HG03565 (cell line): ENCODE measurements at regions not wholly inside any gene's neighbourhood (a gene's known extent, or its start where the extent isn't known, plus 50 kb on each side); places are given as distances from the start of the nearest gene placed in this dataset.

ENCODE experiments used
- ATAC-seq: cut with Tn5 transposase; IDR thresholded peaks from one replicate; pipeline ENCODE4 v1.9.1; 2021; ENCODE audit warnings: mild to moderate bottlenecking, moderate library complexity; ENCODE audit not compliant: unreplicated experiment

DNA sequence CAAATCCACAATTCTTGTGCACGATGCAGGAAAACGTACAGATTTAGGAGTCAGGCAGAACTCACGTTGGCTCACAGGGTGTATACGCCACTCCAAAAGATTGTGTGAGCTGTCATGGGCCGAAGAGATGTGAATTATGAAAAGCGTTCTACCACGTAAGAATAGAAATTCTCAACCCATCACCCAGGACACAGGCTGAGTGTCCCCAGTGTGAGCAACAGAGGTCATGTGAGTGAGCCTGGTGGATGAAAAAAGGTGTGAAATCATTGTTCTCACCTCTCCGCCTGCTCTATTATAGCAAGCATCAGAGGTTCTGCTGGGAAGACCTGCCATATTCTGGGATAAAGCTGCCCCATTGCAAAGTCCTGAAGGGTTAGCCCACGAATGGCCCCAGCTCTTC, 235.0 kb downstream of the MN1 start:
- no peak for ATAC-seq

DNA sequence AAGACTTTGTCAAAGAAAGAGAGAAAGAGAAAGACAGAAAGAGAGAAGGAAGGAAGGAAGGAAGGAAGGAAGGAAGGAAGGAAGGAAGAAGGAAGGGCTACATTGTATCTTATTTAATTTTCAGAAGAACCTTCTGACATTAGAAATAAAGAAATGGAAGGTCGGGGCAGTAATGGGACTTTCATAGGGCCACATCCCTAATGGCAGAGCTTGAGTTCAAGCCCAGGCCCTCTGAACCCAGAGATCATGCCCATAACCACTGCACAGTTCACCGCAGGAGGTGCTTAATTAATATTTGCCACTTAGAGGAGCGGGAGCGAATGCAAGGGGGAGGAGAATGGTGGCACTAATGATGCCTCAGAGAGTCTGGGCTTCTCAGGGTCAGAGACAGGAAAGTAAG, 233.3 kb downstream of the MN1 start:
- ATAC-seq = no peak

DNA sequence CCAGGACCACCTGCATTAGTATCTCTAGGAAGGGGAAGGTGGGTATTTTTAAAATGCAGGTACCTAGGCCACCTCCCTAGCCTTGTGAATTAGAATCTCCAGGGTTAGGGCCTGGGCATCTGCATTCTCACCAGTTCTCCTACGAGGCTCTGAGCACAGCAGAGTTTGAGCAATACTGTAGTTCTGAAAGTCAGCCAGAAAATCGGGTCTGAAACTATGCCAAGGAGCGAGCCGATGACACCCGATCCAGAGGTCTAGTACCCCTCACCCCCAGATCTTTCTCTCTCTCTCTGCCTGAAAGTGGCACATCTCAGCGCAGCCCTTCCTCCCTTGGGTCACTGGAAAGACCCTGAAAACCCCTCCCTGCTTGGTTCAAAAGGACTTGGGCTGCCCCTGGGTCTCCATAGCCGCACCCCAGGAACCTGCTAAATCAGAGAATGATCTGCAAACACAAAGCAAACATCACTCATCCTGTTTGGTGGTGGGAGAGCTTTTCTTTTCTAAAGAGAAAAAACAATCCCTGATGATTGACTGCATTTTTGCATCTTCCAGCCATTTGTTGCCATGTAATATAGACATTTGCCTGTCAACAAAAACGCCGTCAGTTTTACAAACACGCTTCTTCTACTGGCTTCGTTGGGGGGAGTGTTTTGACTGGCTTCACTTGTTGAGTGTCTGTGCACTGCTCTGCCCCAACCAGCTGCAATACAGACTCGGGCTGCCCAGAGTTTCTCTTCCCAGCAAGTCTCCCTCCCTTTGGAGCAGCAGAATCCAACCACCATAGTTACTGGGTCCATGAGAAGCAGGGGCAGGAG, 229.9 kb downstream of the MN1 start:
- no peak for ATAC-seq

DNA sequence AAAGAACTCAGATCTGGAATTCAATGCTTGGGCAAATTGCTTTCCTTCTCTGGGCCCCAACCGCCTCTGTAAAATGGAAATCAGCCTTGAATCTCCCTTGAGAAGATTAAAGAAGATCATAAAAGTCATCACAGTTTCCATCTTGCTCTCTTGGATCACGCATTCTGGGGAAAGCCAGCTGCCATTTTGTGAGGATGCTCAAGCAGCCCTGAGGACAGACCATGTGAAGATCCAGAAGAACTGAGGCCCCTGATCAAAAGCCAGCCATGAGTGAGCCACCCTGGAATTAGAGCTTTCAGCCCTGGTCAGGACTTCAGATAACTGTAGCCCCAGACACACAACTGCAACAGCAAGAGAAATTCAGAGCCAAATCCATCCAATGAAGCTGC, 229.3 kb downstream of the MN1 start:
- no peak for ATAC-seq

DNA sequence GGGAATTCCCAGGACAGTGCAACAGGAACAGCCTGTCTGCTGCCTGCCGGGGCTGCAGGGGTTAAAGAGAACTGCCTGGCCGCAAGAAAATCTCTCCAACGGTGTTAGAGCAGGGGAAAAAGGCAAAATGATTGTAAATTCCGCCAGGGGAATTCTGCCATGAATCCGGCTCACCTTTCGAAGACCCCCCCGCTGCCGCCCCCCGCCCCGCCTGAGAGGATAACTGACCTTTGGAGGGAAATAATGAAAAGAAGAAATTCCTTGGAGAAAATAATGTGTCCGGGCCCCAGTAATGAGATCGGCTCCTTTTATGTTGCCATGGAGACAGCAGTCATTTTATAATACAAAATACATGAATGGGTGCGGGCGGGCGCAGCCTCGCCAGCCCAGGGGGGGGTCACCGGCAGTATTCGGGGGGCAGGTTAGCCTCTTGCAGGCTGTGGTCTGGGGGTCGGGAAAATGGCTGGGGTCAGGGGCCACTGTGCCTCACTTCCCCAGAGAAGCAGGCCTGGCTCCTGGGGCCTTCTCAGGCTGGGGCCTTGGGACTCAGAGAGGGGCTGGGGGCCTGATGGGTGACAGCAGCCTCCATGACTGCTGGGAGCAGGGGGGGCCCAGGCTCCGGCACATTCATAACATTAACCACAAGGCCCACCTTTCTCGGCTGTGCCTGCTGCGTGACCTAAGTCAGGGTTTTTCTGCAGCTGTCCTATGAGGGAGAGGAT, 228.1 kb downstream of the MN1 start:
- ATAC-seq = no peak

DNA sequence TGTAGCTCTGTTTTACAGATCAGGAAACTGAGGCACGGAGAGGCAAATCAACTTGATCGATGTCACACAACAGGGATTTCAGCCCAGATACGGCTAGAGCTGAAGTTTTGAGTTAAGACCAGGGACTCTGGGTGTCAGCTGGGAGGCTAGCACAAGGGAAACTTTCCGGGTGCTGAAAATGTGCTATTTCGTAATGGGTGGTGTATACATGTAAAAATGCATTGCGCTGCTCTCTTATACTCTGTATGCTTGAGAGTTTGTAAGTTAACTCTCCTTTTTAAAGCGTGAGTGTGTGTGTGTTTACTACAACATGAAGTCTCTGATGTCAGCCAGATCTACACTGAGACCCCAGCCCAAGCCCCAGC, 227.6 kb downstream of the MN1 start:
- ATAC-seq = no peak

DNA sequence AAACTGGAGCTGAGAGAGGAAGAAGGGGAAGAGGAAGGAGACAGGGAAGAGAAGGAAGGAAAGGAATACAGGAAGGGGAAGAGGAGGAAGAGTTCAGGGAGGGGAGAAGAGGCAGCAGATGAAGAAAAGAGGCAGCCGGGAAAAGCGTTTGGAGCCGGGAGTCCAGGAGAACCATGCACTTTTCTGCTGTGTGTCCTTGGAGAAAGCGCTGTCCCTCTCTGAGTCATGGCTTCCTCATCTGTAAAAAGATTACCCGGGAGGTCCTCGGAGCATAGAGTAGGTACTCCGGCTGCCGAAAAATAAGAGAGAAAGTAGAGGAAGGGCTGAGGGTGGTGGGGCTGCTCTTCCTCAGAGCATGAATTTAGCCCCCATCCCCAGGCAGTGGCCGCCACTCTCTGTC, 226.9 kb downstream of the MN1 start:
- ATAC-seq = no peak

DNA sequence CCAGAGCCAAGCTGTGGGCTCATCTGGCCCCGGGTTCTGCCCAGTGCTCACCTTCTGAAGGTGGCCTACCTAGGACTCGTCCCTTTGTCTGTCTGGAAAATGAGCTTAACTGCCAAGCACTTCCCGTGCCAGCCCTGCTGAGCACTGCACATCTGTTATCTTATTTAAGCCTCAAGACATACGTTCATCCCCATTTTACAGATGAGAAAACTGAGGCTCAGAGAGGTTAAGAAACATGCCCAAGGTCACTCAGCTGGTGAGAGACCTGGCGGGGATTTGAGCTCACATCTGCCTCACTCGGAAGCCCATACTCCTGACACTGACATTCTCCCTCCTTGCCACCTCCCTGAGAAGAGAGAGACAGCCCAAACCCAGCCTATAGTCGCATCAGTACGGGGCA, 226.2 kb downstream of the MN1 start:
- ATAC-seq = no peak

DNA sequence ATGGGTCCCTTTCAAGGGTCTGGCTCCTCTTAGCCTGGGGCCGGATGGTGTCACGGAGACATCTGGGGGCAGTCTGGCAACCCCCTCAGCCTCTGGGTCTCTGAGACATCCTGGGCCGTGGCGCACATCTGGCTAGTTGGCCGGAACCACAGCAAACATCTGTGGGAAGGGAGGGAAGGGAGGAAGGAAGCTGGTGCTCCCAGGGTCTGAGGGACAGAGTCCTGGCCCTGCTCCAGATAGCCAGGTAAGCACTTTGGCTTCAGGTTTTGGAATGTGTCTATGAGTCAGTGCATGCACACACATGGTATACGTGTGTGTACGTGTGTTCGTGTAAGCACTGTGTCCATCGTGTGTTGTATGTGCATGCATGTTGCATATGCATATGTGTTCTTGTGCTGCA, 225.1 kb downstream of the MN1 start:
- ATAC-seq = no peak

DNA sequence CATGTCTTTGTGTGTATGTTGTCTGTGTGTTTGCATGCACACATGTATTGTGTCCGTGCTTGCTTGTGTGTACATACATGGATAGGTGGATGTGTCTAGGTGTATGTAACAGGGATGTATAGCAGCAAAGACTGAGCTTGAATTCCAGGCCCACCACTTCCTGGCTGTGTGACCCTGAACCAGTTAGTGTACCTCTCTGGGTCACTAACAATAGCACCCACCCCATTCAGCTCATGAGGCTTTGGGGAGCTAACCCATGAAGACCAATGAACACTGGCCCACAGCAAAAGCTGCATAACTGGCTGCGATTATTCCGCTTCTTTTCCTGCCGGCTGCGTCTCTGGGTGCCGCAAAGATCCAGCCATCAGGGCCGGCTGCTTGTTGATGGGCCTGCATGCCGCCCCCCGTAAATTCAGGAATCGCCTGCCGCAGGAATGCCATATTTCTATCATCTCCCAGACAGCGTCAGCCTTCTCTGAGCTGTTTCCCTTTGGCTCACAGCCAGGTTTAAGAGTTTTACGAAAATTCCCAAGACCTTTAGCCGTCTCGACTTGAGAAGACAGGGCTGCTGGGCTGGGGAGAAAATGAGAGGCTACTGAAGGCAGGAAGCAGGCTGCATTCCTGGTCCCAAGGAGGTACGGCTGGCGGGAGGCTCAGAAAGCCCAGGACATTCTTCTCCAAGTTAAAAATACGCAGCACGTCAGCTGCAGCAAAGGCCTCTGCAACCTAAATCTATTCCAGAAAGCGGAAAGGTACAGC, 224.6 kb downstream of the MN1 start:
- ATAC-seq = no peak

DNA sequence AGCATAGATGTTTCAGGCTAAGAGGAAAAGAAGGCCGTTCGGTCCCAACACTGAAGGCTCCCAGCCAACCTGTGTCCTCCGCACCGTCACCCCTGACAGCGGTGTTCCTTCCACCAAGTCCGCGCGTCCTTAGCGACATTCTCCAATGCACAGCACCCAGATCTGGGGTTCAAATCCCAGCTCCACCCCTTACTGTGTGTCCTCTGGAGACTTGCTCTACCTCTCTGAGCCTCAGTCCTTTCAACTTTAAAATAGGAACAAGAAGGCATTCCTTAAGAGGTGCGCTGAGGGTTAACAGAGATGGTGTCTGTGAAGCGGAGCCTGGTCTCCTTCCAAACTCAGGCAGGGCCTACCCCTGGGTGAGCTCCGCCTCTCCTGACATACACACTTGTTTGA, 224.0 kb downstream of the MN1 start:
- ATAC-seq = no peak

DNA sequence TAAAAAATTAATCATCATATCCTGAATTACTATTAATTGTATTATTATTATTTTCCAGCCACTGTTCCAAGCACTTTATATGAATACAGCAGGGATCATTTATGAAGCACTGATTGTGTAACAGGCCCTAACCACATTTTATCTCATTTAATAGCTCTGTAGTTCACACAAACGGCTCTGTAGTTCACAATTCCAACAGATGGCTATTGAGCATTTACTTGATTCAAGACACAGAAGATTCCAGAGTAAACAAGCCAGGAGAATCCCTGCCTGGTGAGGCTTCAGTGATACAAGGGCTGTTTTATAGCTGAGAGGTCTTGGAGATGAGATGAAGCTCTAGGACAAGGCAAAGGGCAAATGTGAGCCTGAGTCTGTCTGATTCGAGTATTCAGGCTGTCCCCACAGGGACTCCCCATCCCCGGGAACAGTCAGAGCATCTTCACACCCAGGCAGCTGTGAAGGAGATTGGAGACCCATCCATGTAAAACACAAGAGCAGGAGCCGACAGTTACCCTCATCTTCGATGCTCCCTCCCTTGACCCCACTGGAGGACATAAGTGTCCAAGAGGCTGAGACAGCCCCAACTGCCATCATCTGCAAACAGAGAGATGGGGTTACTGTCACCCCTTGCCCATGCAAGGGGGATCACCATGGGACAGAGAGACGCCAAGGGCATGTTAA, 222.5 kb downstream of the MN1 start:
- ATAC-seq = no peak

DNA sequence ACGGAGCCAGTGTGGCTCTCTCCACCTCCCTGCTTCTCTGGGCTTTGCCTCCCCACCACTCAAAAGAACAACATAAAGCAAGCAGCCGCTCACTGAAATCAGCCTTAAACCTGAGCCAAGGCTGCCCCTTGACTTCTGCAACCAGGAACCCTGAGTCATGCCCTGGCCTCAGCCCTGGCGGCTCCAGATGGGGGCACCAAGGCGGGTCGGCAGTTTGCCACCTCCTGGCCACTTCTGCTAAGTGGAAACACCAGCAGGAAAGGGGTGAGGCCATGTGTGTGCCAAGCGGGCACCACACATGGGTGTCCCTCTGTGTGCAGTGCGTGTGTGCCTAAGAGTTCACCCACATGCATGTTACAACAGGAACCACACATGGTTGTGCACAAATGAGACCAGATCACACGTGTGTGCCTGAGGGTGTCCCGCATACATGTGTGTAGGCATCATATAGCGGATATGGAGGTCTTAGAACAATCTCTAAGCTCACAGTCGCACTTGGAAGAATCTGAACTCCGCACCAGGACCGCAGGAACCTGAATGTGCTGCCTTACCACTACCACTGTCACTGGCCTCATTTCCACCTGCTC, 221.2 kb downstream of the MN1 start:
- no peak for ATAC-seq

DNA sequence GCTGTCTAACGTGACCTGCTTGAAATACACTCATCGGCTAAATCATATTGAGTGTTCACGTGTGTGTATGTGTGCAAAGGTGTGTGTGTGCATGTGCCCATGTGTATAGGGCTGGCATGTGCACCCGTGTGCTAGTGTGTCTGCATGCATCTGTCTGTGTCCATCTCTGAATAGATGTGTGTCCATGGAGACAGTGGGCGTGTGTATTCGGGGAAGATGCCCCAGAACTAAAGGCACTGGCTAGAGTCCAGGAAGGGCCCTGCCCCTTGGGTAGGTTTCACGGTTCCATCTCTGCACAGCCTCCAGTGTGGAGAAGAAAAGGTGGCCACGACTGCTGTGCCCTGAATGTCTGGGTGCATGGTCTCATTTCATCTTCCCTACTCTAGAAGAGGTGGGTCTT, 220.3 kb downstream of the MN1 start:
- ATAC-seq = no peak

DNA sequence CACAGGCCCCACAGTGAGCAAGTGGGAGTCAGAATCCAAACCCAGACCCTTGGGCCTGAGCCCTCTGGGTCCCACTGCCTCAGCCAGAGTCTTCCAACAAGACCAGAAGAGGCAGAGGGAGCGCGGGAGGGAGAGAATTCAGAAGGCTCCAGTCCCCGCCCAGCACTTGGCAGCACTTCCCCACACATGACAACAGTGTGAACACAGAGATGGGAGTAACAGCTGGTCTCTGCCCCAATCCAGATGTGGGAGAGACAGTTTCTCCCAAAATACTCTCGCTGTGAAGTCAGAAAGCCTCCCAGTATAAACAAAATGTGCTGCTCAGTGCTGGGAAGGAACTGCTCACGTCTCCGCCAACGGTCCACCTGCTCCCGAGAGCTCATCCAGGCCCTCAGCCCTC, 219.9 kb downstream of the MN1 start:
- ATAC-seq = no peak

DNA sequence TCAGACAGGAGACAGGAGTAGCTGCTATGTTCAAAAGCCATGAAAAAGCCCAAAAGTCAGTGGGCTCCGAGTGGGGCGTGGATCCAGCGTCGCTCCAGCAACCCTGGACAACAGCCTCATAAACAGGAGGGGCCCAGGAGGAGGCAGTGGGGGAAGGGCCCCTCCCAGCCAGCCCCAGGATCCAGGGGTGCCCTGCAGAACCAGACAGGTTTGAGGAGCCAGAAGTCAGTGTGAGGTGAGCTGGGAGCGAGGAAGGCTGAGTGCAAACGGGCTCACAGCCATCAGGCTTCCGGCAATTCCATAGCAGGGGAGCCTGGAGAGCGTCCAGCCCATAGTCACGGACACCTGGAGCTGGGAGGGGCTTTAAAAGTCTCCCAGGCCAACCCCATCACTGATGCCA, 217.7 kb downstream of the MN1 start:
- no peak for ATAC-seq

DNA sequence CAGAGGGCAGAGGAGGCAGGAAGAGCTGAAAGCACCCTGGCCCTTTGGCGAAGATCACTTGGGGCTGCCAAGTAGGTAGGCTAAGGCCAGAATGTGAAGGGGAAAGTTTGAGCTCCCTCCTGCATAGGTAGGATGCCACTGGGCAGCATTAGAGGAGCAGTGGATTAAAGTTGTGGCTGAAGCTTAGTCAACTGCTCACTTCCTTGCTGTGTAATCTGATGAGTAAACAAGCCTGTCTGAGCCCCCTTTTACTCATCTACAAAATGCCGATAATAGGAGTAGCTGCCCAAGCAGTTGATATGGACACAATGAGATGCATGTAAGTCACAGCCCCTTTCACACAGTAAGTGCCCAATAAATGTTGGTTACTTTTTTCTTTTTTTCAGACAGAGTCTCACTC, 216.4 kb downstream of the MN1 start:
- no peak for ATAC-seq

DNA sequence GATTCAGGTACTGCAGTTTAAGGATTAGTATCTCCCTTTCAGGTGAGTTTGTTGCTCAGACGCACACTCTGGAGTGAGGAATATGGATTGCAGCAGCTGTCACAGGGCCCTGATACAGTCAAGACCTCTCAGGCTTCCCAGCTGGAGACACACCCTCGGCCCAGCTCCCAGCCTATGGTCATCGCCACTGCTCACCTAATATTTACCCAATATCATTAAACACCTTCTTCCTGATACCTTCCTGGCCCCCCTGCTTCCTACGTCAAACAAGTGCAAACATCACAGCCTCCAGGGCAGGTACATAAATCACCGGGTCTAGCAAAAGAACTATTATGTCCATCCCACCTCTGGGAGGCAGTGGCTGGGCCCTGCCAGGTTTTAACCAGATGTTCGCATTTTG, 213.3 kb downstream of the MN1 start:
- ATAC-seq = no peak

DNA sequence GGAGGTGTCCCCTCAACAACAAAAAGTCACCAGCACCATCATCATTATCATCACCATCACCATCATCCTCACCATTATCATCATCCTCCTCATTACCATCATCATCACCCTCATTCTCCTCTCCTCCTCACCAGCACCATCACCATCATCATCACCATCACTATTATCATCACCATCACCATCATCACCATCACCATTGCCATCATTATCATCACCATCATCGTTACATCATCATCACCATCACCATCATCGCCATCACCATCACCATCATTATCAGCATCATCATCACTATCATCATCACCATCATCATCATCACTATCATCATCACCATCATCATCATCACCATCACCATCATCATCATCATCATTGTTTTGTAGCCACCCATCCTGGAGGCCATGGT, 212.6 kb downstream of the MN1 start:
- no peak for ATAC-seq

DNA sequence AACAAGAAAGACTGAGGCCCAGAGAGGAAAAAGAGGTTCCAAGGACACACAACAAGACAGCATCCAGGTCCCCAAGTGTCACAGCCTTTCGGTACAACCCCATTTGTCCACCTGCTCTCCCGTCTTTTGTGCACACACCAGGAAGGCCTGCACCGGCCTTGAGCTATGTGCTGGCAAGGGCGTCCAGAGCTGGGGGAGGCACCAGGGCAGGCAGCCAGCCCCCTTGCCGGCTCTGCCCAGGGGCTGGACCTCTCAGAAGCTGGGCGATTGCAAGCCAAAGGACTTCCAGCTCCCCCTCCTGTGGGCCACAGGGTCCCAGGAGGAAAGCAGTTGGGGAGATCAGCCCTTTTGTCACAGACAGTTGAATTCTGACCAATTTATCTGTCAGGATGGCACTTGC, 210.5 kb downstream of the MN1 start:
- no peak for ATAC-seq

DNA sequence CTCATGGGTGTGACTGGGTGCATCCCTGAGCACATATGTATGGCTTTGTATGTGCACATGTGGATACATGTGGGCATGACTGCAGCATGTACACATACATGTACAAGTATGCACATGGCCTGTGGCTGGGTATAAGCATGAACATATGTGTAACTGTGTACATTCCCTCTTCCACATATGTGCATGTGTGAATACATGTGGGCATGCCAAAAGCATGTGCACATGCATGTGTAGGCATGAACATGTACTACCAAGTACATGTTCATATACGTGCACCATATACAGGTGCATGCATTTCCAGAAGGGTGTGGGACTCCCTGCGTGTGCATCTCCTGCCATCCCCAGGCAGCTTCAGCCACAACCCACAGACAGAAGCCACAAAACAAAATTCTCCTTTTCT, 208.2 kb downstream of the MN1 start:
- no peak for ATAC-seq
